COLO668 (cell line): ENCODE measurements at regions not wholly inside any gene's neighbourhood (a gene's known extent, or its start where the extent isn't known, plus 50 kb on each side); places are given as distances from the start of the nearest gene placed in this dataset.

Experiments used
- DNase-seq: peaks from one replicate; lab custom pipeline; 2025; ENCODE audit not compliant: unreplicated experiment; lab: John Stamatoyannopoulos, UW

DNA sequence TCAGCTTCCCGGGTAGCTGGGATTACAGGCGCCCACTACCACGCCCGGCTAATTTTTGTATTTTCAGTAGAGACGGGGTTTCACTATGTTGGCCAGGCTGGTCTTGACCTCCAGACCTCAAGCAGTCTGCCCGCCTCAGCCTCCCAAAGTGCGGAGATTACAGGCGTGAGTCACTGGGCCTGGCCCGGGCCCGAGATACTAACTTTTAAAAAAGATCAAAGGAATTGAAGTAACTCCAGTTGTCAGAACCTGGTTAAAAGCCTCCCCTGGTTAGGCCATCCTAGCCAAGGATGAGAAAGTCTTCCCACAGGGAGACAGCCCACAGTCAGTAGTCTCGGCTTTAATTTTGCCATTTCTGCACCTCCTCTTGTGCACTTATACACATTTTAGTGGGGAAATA, 212.3 kb upstream of the MCTP2 start:
- no peak for DNase-seq

DNA sequence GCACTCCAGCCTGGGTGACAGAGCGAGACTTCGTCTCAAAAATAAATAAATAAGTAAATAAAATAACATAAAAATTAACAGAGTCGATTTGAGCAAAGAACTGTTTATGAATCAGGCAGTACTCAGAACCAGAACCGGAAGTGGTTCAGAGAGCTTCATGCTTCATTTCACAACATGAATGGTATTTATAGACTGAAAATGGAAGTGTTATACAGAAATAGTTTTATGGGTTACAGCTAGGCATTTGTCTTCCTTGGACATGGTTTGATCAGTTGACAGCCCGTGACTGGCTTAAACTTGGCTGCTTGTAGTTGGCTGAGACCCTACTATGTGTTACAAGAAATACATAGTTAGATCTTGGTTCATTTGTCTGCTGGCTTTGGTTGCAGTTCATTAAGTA, 216.0 kb upstream of the MCTP2 start:
- no peak for DNase-seq

DNA sequence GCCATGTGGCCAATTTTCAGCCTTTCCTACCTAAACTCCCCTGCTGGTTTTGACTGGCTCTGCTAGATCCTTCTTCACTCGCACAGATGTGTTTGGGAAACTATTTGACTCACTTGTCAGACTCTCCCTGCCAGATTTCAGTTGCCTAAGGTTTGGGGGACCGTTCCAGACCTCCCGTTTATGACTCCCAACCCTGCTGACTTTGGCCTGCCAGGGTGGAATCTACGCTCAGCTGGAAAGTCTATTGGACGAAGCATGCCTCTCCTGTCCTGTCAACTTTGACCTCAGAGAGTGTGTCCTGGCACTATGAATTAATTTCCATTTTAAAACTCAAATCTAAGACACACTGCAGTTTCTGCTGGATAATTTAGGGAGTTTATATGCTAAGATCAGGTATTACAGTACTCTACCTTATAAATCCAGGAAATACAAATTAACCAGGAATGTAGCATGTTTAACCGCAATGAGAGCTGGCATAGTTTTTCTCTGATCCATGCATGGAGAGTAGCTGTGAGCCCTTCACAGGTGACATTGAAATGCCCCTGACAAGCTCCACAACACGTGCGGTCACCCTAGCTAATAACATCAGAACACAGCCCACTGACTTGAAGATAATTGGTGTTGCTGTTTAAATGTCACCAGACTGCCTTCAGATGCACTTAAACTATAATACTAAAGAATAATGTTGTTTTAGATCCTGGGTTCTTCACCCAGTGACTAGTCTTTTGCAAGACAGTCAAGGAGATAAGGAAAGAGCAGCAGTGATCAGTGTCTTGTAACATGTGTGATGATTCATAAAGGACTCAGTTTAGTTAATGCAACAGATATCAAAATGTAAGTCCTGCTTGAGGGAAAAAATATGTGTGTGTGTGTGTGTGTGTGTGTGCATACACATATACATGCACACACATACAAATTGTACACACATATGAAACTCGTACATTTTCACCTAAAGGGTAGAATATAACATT, 223.0 kb upstream of the MCTP2 start:
- no peak for DNase-seq

DNA sequence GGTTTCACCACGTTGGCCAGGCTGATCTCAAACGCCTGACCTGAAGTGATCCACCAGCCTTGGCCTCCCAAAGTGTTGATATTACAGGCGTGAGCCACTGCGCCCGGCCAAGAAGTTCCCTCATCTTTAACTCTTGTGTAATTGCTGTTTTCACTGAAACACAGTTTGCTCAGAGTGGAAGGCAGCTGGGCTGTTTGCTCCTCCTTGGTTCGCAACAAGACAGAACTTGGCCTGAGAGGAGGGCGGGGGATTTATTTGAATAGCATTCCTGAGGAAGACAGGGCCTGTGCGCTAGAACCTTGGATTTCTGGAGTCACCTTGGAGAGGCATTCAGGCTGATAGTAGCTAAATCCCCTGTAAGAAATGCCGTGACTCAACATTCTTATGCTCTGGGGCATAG, 226.7 kb upstream of the MCTP2 start:
- no peak for DNase-seq

DNA sequence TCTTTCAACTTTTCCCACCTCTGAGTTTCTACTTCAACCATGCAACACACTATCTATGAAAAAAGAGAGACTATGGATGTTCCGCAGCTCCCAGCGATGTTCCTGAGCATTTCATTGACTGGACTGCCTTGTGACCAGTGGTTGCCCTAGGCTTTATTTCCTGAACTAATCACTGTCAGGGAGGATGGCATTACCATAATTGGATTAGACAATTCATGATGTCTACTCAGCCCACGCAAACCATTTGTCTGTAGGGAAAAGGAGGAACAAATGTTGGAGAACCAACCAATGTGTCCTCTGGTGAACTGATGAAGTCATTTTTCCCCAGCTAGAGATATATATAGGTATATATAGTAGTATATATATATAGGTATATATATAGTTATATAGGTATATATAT, 229.3 kb upstream of the MCTP2 start:
- no peak for DNase-seq

DNA sequence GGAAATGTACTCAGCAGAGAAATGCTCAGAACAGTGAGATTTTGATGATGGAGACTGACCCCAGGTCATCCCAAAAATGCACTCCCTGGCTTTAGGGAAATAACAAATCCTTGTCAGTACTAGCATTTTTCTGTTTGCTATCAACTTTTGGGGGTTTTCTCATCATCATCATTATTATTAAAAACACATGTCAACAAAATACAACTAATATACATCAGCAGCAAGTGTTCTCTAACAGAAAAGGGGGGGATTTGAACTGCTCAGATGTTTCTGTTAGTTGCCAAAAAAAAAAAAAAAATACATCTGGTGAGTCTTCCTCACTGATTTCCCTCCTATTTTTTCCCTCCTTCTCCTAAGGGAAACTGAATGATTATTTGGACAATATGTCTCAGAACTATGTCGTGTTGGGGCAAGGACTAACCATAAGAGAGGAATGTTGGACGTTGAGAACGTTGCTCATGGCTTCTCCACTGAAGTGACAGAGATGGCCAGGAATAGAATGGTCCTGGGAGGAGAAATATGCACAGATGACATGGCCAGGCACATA, 230.0 kb upstream of the MCTP2 start:
- no peak for DNase-seq

DNA sequence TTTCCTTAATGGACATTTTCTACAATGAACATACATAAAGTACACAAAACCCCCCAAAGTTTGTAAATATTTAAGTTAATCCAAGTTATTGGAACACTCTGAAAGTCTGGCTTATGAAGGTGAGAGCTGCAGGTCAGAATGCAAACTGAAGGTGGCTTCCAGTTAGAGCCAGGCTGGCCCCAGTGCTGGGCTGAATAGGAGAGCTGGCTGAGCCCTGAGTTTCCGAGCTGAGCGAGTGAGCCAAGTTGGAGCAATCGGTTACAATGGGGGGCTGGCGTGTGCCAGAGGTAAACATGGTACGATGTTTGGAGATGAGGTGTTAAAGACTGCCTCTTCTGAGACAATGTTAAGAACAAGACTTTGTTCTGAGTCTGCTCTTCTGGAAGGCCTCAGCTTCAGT, 230.8 kb upstream of the MCTP2 start:
- no peak for DNase-seq

DNA sequence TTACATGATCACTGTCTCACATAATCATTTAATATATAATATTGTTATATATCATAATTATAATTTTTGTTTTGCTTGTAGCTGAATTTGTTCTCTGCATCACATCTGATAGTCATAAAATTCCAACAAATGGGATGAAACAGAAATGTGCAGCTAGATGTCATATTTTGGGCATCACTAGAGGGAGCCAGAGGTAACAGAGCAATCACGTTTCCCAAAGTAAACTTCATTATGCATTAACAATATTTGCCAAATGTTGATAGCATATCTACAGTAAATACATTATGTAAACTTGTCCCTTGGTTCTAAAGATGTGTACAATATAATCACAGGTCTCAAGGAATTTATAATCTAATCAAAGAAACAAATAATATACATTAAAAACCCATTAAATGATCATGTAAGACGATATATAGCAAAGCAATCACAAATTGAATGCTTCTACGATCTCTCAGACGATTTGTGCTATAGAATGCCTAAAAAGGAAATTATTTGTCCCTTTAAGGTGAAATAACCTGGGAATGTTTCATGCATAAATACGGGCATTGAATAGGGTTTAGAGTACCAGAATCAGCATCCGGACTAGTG, 234.2 kb upstream of the MCTP2 start:
- DNase-seq: no peak

DNA sequence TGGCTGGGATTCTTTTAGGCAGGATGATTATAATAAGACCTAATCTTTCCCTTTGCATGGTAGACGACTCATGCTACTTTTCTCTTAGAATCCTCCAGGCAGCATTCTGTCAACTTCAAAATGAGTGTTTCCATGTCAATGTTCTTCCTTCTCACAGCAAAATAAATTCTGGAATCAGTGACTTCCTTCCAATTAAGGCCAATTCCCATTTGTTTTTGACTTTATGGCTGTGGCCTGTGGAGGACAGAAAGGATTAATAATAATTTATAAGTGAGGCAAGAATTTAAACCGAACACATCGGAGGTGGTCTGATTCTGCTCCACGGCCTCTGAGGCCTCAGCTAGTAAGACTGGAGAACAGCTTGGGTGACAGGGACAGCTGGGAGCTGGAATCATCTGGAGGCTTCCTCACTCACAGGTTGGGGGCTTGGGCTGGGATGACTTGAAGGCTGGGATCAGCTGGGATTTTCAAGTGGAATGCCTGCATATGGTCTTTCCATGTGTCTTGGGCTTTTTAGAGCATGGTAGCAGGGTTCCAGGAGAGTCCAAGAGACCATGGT, 241.8 kb upstream of the MCTP2 start:
- no peak for DNase-seq

DNA sequence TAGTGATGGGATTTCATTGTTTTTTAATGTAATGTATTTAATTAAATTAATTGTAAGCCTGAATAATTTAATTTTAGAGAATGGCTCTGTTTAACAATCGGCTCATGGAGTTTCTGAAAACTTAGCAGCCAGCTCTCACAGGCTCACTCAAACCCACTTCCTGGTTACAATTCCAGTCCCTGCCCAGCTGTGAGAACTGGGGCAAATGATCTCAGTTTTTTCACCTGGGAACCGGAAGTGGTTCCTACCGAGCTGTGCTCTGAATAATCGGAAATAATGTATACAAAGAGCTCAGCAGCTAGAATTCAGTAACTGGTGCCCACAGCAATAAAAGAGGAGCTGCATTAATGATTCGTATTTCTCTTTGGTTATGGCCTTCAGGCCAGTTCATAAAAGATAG, 244.3 kb upstream of the MCTP2 start:
- no peak for DNase-seq

DNA sequence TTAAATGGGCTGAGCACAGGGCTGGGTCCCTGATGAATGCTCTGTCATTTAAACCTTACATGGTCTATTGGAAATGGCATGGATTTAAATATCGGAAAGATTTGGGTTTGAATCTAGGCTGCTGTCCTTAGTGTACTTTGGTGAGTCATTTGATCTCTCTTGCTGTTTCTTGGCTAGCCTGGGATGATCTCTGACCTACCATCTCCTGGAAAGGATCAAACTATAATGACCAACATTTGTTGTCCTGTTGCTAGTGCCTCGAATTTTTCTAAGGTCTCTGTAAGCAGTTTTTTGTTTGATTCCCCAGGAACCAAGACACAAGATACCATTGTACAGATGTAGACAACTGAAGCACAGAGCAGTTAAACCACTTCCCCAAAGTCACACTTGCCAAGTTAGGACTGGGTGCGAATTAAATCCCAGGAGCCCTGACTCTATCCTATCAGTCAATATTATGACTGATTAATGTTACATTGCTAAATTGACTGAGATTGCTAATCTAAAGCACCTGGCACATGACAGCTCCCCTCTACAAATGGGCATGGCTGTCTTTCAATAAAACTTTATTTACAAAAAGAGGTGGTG, 244.9 kb upstream of the MCTP2 start:
- no peak for DNase-seq

DNA sequence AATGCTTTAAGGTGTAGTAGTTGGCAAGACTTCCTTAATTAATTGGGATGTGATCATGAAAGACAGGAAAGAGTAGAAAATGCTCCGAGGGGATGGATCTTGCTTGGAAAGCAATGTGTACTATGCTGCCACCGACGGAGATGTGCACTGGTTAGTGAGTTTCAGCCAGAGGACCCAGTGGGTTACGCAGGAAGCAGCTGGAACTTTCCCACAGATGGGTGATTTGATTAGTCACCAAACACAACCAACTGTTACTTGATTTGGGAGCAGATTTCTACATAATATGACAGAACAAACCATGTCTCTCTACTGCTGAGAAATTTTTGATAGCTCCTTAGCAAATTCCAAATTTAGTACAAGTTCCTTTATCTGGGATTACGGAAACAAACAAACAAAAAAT, 245.4 kb upstream of the MCTP2 start:
- no peak for DNase-seq

DNA sequence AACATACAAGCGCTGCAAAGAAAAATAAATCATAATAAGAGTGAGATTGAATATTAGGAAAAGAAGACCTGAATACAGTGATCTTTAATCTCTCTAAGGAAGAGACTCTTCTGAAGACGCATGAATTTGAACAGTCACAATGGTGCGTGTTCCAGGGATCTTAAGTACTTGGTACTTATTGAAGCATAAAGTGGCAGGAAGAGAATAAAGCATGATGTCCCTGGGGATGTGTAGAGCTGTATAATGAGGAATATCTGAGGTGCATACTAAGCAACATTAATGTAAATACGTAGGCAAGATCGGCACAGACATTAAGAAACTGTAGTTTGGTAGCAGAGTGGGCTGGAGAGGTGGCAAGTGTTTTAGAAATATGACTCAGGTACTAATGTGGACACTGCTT, 246.2 kb upstream of the MCTP2 start:
- no peak for DNase-seq

DNA sequence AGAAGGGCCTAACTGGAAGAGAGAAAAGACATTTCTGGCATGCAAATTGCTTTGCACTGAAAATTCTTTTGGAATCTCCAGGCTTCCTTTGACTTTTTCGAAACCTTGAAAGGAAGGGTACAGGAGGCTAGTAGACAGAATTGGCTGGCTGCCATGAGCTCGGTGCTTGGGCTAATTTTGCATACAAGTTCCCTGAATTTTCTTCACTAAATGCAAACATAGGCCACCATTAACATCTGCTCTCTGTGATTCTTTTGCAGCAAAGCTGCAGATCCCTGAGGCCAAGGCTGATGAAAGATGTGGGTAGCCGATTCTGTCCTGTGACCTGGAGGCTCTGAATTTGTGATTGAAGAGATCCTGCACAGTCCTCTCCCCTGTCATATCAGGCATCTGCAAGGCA, 247.8 kb upstream of the MCTP2 start:
- peak; percentile 6 for DNase-seq

DNA sequence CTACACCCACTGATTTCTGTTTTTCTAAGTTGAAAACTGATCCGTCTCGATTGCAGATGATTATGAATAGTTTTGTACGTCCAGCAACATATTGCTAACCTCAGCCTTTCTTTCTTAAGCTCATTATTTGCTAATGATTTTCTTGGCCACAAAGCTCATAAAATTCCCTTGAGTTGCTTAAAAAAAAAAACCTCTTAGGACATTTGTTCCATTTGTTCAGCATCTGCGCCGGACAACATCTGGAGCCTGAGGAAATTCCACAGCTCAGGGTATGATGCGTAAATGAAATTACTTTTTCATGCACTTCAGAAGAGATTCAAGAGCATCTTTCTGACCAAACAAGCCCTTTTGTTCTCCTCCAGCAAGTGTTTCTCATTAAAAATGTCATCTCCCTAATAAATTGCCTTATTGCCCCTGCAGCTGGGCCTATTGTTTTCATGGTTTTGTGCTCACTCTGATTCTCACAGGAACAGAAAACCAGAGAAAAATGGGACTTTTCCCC, 249.1 kb upstream of the MCTP2 start:
- DNase-seq: no peak

DNA sequence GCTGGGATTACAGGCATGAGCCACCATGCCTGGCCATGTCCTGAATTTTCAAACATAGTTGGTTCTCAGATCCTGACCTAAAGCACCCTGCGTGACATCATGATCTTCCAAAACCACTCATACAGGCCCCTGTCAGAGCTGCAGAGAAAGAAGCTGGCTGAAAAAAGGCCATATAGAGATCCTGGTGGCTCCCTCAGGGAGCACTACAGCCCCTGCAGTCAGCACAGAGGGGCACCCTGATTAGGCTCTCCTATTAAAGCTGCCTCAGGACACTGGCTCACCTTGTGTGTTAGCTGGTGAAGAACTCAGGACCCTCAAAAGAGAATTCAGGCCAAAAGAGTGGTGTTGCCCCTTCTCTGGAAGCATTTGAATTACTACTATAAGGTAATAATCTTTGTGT, 249.7 kb upstream of the MCTP2 start:
- DNase-seq: no peak

DNA sequence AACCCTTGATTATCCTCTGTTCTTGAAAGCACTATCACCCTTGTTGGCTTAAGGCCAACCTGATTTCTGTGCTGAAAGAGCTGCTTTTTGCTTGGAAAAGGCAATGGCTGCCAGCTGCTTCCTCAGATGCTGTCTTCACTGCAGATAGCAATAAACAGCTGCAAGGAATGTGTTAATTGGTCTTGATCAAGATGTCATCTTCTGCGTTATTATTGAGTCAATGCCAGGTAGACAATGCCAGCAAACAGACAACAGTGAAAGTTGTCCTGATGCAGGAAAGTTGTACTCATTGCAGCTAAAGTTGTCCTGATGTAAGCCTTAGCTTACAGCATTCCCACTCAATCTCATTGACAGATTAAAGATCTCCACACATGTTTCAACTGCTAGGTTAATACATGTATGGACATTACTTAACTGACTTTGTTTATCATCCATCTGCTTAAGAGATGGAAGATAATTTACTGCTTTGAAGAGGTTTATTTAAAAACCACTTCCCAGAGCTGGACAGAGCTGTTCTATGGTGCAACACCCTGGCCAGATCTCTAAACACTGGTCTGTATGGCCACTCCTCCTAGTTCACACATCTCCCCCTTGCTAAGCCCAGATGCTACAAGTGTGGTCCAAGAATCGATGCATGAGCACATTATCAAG, 251.0 kb upstream of the MCTP2 start:
- no peak for DNase-seq

DNA sequence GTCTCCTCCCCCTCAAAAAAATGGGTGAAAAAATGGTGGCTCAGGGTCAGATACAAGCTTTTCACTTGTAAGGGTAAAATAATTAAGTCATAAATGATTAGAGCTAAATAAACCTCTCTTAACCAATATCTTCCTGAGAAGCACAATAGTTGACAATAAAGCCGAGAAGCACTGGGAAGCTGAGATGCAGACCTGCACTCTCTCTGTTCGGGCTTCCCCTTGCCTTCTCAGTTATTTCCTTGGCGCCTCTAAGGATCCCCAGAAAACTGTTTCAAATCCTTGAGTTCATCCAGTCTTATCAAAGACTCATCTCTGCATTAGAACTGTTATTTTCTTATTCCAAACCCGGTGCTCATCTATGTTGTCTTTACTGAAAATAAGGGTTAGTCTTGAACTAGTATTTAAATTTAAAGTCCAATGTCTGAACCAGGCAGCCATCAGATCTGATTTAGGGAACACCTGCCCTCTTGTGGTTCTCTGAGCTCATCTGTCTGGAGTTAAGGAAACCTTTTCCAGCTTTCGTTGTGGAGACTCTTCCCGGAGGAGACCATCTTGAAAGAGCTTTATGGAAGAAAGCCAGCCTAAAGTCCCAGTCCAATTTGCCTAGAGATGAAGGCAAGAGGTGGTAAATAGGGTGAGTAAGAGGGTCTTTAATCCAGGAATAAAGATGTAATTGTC, 256.4 kb upstream of the MCTP2 start:
- peak; percentile 15 for DNase-seq

DNA sequence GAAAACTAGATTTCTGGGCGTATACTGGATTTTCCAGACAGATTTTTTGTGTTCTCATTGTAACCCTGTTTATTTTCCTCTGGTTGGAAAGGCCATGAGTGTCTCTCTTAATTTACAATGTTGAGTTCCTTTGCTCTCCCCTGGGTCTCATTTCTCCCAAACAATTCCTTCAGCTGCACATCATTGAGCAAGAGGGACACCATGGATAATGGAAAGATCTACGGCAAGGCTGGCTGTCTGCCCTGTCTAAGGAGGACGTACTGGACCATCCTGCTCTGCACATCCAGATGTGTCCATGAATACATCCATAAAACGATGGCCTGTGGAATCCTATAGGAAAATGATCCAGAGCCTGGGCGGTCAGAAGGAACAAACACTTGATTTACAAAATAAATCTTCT, 258.1 kb upstream of the MCTP2 start:
- DNase-seq: no peak

DNA sequence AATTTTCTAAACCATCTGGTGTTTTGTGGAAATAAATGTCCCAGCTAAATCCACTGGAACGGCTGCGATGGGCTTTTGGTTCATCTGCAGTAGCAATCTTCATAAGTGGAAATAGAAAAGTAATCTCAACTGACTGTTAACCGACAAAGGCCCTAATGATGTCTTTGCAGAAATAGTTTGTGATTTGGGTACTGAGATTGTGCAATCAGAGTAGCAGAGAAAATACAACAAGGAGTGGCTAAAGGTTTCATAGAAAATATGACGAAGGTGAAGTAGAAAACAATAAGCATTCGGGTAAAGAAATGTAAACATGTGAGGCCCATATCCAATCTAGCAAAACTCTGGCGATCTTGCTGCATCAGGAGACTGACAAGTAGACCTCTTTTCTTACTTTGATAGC, 262.6 kb upstream of the MCTP2 start:
- no peak for DNase-seq
